COLO668 (cell line): ENCODE measurements at regions not wholly inside any gene's neighbourhood (a gene's known extent, or its start where the extent isn't known, plus 50 kb on each side); places are given as distances from the start of the nearest gene placed in this dataset.

Source experiments
- DNase-seq: peaks from one replicate; lab custom pipeline; 2025; ENCODE audit not compliant: unreplicated experiment; lab: John Stamatoyannopoulos, UW

GRCh38 chr13:22161871-22162270 is 491.0 kb downstream of the FGF9 start:
- DNase-seq, result no peak

- DNase-seq, result no peak
Observed at GRCh38 chr13:22162889-22163288, 492.0 kb downstream of the FGF9 start.

GRCh38 chr13:22168437-22169190 is 497.7 kb downstream of the FGF9 start:
- no peak for DNase-seq

GRCh38 chr13:22169473-22169872 is 498.6 kb downstream of the FGF9 start:
- no peak for DNase-seq

GRCh38 chr13:22173610-22174009 is 502.7 kb downstream of the FGF9 start:
- no peak for DNase-seq

GRCh38 chr13:22175241-22175640 is 504.4 kb downstream of the FGF9 start:
- DNase-seq, result no peak

GRCh38 chr13:22175815-22176214 is 504.9 kb downstream of the FGF9 start:
- no peak for DNase-seq

GRCh38 chr13:22176968-22177520 is 506.2 kb downstream of the FGF9 start:
- DNase-seq, result no peak

- DNase-seq, result no peak
Observed at GRCh38 chr13:22178878-22179277, 508.0 kb downstream of the FGF9 start.

GRCh38 chr13:22187329-22187728 is 516.5 kb downstream of the FGF9 start:
- DNase-seq, result no peak

- DNase-seq, result no peak
Observed at GRCh38 chr13:22189176-22190048, 518.5 kb downstream of the FGF9 start.

- DNase-seq, result no peak
Observed at GRCh38 chr13:22193070-22193469, 522.2 kb downstream of the FGF9 start.

- DNase-seq, result no peak
Observed at GRCh38 chr13:22194106-22194805, 523.4 kb downstream of the FGF9 start.

- no peak for DNase-seq
Observed at GRCh38 chr13:22195726-22196125, 524.9 kb downstream of the FGF9 start.

- no peak for DNase-seq
Observed at GRCh38 chr13:22196777-22197176, 525.9 kb downstream of the FGF9 start.

GRCh38 chr13:22198001-22198400 is 527.1 kb downstream of the FGF9 start:
- no peak for DNase-seq

GRCh38 chr13:22198641-22199217 is 527.9 kb downstream of the FGF9 start:
- DNase-seq, result no peak

GRCh38 chr13:22200440-22200839 is 529.6 kb downstream of the FGF9 start:
- DNase-seq, result no peak

- no peak for DNase-seq
Observed at GRCh38 chr13:22201375-22201925, 530.6 kb downstream of the FGF9 start.

GRCh38 chr13:22210134-22210930 is 539.5 kb downstream of the FGF9 start:
- no peak for DNase-seq
